Iris pigment epithelial cell (primary cell): ENCODE measurements at regions not wholly inside any gene's neighbourhood (a gene's known extent, or its start where the extent isn't known, plus 50 kb on each side); places are given as distances from the start of the nearest gene placed in this dataset.

ENCODE experiments used
- DNase-seq: peaks from one replicate; pipeline ENCODE4 v3.0.0-alpha.2; 2011; ENCODE audit warnings: low read depth

DNA sequence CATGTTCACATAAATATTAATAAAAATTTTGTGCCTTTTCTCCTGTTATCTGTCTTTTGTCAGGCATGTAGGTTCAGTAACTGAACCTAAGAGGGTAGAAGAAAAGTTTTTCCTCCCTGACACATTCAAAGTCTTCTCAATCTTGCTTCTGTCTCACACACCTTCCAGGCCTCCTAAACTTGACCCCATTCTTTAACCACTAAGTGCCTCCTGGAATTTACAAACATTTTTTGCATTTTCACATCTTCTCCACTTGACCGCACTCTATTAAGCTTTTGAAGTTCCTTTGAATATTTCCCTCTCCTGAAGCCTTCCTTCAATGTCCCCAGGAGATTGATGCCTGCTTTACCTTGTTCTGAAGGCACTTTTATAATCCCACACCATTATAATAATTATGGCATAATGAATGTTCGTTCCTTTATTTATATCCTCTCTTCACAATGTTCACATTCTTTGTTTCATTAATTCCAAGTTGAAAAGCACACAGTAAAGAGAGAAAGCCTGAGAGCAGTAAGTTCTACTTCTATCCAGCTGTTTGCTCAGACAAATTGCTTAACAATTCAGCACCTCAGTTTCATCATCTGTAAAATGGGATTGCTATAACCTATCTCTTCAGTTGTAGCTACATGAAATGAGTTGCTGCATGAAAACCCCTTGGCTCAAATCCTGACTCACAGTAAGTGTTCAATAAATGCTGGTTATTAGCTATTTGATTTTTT, 184.8 kb upstream of the KLHL29 start:
- DNase-seq = no peak

GRCh38 chr2:23200787-23201114, 184.2 kb upstream of the KLHL29 start:
- no peak for DNase-seq

DNA sequence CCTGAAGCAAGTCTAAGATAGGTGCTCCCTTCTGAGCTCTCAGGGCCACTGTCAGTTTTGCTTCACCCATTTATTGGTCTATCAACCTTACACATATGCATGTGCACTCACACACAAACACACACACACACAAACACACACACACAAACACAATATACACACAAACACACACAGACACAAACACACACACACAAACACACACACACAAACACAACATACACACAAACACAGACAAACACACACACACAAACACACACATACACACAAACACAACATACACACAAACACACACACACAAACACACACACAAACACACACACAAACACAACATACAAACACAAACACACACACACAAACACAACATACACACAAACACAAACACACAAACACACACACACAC, 181.6 kb upstream of the KLHL29 start:
- DNase-seq = no peak

GRCh38 chr2:23204685-23205242, 180.2 kb upstream of the KLHL29 start:
- DNase-seq = no peak

GRCh38 chr2:23206650-23207049, 178.3 kb upstream of the KLHL29 start:
- DNase-seq = no peak

DNA sequence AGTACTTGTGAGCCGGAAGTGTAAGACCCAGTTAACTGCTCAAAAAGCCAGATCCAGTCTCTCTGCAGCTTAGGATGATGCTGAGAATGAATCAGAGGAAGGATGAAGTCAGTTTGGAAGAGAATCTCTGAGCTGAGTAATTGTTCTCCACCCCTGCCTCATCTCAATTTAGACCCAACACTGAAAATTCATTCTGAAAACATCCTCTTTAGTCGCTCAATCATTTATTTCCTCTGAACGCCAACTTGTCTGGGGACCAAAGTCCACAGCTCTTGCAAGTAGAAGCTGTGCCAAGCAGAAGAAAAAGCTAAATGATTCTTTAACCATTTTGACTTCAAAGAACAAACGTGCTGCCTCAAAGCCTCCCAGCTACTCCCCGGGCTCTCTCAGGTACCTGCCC, 177.1 kb upstream of the KLHL29 start:
- no peak for DNase-seq

DNA sequence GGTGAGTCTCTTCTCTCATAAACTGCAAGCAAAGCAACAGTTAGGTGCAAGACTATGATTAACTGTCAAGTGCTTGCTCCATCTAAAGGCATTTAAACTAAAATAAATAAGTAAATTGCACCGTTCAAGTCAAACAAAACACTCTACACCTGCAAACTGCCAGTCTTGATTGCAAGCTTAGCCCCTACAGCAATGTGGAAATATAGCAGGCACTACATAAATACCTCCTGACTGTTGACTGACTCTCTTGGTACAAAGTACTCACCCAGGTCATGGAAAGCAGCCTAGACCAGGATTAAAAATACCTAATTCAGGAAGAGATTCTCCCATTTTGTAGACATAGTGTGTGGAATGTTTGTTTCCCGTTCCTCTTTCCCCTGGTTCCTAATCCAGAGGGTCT, 176.6 kb upstream of the KLHL29 start:
- no peak for DNase-seq

DNA sequence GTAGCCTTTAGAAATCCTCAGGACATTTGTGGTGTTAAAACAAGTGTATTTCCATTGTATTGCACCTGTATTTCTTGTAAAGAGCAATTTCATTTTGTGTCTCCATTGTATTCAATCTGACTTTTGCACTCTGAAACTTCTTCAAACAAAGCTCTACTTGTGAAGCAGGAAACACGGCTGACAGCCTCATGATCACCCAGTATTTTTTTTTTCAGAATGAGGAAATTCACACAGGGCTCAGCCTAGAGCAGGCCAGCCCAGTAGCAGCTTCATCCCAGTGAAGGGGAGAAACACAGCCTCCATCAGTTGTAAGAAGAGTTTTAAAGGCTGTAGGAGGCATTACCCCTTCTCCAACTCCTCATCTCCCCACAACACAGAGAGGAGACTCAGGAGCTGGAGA, 175.9 kb upstream of the KLHL29 start:
- no peak for DNase-seq

DNA sequence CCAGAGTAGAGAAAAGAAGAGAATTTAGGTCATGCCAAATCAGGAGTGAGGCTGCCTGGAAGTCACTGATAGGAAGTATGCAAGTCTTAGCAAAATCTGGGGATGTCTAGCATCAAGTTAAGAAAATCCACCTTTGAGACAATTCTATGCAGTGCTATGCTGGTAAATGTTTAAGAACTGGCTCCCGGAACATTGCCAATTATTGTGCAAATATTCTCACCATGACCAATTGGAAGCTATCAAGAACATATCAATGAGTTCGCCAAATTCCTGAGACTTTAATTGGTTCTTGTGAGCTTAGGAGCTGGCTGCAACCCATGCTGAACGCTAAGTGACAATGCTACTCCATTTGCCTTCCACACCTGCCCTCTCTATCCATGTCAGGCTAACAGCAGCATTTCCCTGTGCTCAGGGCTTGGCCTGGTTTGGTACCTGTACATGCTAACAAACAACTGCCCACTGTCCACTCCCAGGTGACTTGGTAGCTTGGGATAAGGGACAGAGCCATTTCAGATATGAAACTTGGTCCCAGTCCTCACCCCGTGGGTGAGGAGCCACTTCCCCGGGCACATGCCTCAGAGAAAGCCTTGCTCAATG, 172.9 kb upstream of the KLHL29 start:
- DNase-seq = no peak

- no peak for DNase-seq
Measured at GRCh38 chr2:23213196-23213595, 171.8 kb upstream of the KLHL29 start.

GRCh38 chr2:23215016-23215415, 170.0 kb upstream of the KLHL29 start:
- no peak for DNase-seq

DNA sequence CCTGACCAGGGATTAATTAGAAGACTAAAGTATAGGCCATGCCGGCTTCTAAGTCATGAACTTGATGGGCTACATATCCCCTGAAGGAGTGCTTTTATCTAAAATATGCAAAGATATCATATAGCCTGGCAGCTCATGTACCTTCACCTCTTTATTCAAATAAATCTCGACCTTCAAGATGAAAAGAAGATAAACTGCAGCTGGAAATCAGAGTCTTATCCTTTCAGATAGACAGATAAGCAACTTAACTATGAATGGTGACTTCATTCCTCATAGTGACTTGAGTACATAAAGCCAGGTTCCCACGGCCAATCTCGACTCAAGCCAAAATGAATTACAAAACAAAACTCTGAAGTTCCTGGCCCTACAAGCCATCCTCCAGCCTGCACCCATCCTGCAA, 165.3 kb upstream of the KLHL29 start:
- DNase-seq = no peak

DNA sequence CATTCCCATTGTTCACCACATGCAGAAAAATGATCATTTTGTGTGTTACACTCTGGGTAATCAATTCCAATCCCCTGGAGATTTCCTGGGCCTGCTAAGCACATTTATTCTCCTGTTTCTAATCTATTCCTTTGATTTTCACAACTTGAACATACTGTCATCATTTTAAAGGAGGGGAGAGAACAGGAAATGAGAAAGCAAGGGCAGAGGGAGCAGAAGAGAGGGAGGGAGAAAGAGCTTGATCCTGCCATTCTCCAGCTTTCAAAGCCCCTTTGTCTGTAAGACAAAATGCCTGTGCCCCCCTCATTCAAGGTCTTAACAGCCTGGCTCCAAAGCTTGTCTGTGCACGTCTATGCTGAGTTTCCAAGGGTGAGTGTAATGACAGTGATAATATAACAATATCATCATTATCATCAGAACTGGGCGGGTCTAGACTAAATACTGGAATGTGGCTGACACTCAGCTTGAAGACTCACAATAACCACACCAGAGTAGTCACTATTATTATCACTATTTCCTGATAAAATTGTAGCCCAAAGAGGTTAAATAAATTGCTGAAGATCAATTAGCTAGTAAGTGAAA, 164.4 kb upstream of the KLHL29 start:
- no peak for DNase-seq

DNA sequence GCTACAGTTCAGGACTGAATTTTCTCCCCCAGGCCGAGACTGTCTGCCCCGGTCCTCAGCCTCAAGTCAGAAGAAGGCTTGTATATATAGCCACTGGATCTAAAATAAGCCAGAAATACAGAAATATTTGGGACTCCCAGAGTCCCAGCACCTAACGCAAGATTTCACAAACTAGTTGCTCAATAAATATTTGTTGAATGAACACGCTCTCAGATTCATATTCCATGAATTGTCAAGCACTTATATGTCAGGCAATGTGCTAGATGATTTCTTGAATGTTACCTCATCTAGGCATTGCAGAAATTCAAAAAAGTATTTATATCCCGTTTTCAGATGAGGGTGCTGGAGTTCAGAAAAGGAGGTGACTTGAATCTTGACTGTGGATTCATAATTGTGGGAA, 163.7 kb upstream of the KLHL29 start:
- DNase-seq = no peak

DNA sequence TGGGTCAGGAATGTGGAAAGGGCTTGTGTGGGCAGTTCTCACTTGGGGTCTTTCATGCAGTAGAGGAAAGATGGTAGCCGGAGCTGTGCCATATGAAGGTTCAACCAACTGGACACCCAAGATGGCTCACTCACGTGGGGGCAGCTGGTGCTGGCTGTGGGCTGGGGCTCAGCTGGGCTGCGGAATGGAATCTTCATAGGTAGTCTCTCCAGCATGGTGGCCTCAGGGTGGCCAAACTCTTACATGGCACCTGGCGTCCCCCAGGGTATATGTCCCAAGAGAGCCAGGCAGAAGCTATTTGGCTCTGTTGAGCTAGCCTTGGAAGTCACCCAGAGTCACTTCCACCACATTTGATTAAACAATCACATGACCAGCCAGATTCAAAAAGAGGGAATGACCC, 163.1 kb upstream of the KLHL29 start:
- DNase-seq = no peak

DNA sequence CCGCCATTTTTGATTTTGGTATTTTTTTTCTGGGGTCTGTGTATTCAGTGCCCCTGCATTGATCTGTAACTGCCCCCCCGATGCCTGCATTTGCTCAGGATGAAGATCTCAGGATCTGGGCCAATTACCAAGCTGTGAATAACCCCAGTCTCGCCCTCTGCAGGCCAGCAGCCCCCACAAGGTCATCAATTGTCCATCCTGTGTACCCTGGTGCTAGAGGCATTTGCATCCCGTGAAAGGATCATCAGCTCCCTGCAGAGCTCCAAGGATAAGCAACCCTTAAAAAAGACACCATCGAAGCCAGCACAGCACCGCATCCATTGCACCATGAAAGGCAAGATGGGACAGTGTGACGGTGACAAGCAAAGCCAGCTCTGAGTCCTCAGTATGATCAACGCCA, 154.1 kb upstream of the KLHL29 start:
- DNase-seq = no peak

DNA sequence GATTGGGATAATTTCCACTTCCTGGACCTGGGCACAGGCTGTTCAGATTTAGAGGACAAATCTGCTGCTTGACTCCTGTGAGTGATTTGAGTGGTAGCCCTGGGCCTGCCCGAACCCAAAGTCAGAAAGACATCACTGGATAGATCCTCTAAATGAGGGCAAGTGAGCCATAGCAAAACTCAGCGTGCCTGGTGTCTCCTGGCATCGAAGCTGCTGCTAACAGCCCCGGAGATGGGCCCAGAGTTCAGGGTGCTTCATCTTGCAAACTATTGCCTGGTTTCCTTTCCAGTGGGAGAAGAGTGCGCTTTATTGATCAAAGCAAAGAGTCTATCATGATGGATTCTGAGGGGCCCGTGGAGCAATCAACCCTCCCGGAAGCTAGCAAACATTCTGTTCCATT, 153.1 kb upstream of the KLHL29 start:
- DNase-seq = no peak

DNA sequence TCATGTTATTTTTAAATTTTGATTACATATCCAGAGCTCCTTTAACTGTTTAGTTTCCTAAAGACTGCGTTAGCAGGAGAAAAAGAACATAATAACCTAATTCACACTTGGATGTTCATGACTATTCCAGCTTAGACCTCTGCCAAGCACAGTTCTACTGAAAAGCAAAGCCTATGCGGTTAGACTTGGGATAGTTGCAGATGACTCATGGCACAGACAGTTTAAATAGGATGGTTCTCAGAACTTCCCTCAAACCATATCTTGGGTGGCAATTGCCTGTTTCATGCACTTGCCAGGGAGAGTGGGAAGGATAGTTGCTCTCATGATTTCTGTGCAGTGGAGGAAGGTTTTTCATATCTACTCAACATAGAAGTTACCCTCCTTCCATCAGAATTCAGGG, 149.7 kb upstream of the KLHL29 start:
- DNase-seq = no peak

DNA sequence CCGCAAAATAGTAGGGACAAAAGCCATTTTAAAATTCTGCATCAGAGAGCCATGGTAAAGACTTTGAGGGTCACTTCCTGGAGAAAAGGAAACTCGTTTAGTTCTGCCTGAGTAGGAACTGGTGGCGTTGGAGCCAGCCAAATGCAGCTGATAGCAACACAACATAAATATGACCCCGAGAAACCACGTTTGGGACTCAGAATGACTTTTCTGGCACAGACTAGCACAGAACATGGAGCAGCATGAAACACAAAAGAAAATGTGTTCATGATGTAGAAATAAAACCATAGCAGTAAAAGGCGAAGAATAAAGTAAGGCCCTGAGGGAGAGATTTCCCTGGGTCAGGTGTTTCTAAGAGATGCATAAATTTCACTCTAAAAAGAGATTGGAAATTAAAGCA, 149.2 kb upstream of the KLHL29 start:
- DNase-seq = no peak

GRCh38 chr2:23237147-23237546, 147.8 kb upstream of the KLHL29 start:
- no peak for DNase-seq

GRCh38 chr2:23238011-23238657, 146.8 kb upstream of the KLHL29 start:
- DNase-seq = no peak

- DNase-seq = no peak
Measured at GRCh38 chr2:23239374-23239773, 145.6 kb upstream of the KLHL29 start.

- DNase-seq = no peak
Measured at GRCh38 chr2:23241121-23241520, 143.9 kb upstream of the KLHL29 start.
